A549 (cell line): ENCODE measurements at regions not wholly inside any gene's neighbourhood (a gene's known extent, or its start where the extent isn't known, plus 50 kb on each side); places are given as distances from the start of the nearest gene placed in this dataset.
A peak's percentile ranks its signal among the peaks of the same experiment; 100 is the strongest.
"Not testable (repeated sequence)": the region's sequence is repeated elsewhere in the genome, so short reads cannot be mapped to it uniquely, and the experiment has no call there.

Source experiments
- BHLHE40 ChIP-seq: IDR thresholded peaks from 2 replicates; pipeline ENCODE4 v1.6.1; 2012; ENCODE audit warnings: low read depth, low read length, inconsistent platforms
- EHMT2 ChIP-seq: fragments of 200-600 bp; sonication (generic); IDR thresholded peaks from 2 replicates; pipeline ENCODE4 v1.6.1; 2016; ENCODE audit warnings: antibody characterized with exemption, low read depth, mild to moderate bottlenecking, moderate library complexity
- JUN ChIP-seq, 2 experiments: fragments of >200 bp; sonication (Bioruptor Twin); formaldehyde crosslinking; IDR thresholded peaks; 2 replicates in 1 of 2; 3 replicates in 1 of 2; pipeline ENCODE4 v1.6.1; 2016 to 2017
- MAFK ChIP-seq: fragments of 450-650 bp; IDR thresholded peaks from 2 replicates; pipeline ENCODE4 v1.6.1; 2014; ENCODE audit not compliant: partially characterized antibody
- MYC ChIP-seq: IDR thresholded peaks from 2 replicates; pipeline ENCODE4 v1.6.1; 2012; ENCODE audit warnings: mild to moderate bottlenecking, inconsistent platforms, low read length, improper control_type of control experiment, borderline replicate concordance
- NFE2L2 ChIP-seq: fragments of 150-350 bp; conservative IDR thresholded peaks from 2 replicates; pipeline ENCODE4 v1.6.1; 2014; ENCODE audit warnings: low read length
- POLR2A ChIP-seq: IDR thresholded peaks from 2 replicates; pipeline ENCODE4 v1.6.1; 2012; ENCODE audit warnings: mild to moderate bottlenecking, low read length
- RCOR1 ChIP-seq: fragments of 150-350 bp; IDR thresholded peaks from 2 replicates; pipeline ENCODE4 v1.6.1; 2014; ENCODE audit warnings: antibody characterized with exemption, low read length, low read depth
- USF2 ChIP-seq: fragments of 450-650 bp; IDR thresholded peaks from 2 replicates; pipeline ENCODE4 v1.6.1; 2014; ENCODE audit warnings: antibody characterized with exemption
- TF ChIP-seq, protein P1 (sequence below): fragments of >200 bp; sonication (Bioruptor Twin); formaldehyde crosslinking; IDR thresholded peaks from 3 replicates; pipeline ENCODE4 v1.5.1; 2016
- TF ChIP-seq, protein P2 (sequence below): IDR thresholded peaks from 2 replicates; pipeline ENCODE4 v1.6.1; 2012

- TF ChIP-seq, protein P1, sequence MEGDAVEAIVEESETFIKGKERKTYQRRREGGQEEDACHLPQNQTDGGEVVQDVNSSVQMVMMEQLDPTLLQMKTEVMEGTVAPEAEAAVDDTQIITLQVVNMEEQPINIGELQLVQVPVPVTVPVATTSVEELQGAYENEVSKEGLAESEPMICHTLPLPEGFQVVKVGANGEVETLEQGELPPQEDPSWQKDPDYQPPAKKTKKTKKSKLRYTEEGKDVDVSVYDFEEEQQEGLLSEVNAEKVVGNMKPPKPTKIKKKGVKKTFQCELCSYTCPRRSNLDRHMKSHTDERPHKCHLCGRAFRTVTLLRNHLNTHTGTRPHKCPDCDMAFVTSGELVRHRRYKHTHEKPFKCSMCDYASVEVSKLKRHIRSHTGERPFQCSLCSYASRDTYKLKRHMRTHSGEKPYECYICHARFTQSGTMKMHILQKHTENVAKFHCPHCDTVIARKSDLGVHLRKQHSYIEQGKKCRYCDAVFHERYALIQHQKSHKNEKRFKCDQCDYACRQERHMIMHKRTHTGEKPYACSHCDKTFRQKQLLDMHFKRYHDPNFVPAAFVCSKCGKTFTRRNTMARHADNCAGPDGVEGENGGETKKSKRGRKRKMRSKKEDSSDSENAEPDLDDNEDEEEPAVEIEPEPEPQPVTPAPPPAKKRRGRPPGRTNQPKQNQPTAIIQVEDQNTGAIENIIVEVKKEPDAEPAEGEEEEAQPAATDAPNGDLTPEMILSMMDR: peak; percentile 14; the same call in 2 of the 3 replicates
- not testable (repeated sequence) for TF ChIP-seq POLR2A; MYC; MAFK; NFE2L2; BHLHE40; RCOR1; JUN (IDR thresholded peaks at IDR 0.05); EHMT2; USF2
- TF ChIP-seq, protein P2, sequence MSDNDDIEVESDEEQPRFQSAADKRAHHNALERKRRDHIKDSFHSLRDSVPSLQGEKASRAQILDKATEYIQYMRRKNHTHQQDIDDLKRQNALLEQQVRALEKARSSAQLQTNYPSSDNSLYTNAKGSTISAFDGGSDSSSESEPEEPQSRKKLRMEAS: not testable (repeated sequence)
Observed at GRCh38 chr16:29268348-29268747, 138.2 kb downstream of the NPIPB11 start.
